SK-N-SH (cell line): ENCODE measurements at regions not wholly inside any gene's neighbourhood (a gene's known extent, or its start where the extent isn't known, plus 50 kb on each side); places are given as distances from the start of the nearest gene placed in this dataset.

Experiments
- CTCF ChIA-PET: fragments of 300-600, 350-600 bp; formaldehyde crosslinking; extraction: SDS; loops from one replicate; lab custom pipeline; 2021; lab: Yijun Ruan, JAX
- POLR2A ChIA-PET: fragments of 350-600 bp; sonication (Branson Sonifier 250); formaldehyde crosslinking; extraction: SDS; loops from one replicate; lab custom pipeline; 2020; ENCODE audit warnings: antibody characterized with exemption, inconsistent platforms; lab: Yijun Ruan, JAX
- DNase-seq: peaks from one replicate; pipeline ENCODE4 v3.0.0; 2012
- H2AFZ ChIP-seq: fragments of 200-600 bp; sonication (generic); 2 replicates; pipeline ENCODE4 v1.8.1; 2016; ENCODE audit warnings: antibody characterized with exemption, mild to moderate bottlenecking, low read depth
- H3F3A ChIP-seq: fragments of 200-600 bp; sonication (generic); replicated peaks from 2 replicates; pipeline ENCODE3; 2016; ENCODE audit warnings: antibody characterized with exemption, mild to moderate bottlenecking; ENCODE audit not compliant: insufficient read depth
- H3K27ac ChIP-seq, 2 experiments: fragments of 200-500 bp in 1 of 2; fragments of 200-600 bp in 1 of 2; sonication (Bioruptor generic) in 1 of 2; sonication (generic), shearing (Covaris generic) in 1 of 2; 2 replicates each; pipeline versions ENCODE4 v1.5.1 to v1.6.1; 2014 to 2016; ENCODE audit warnings: low read depth in 2 of 2, inconsistent platforms in 1 of 2, low read length in 1 of 2, mild to moderate bottlenecking in 1 of 2, mixed read lengths in 1 of 2
- H3K27me3 ChIP-seq: fragments of 200-600 bp; sonication (generic), shearing (Covaris generic); 2 replicates; pipeline ENCODE4 v1.6.1; 2016; ENCODE audit warnings: mixed run types; ENCODE audit not compliant: insufficient read depth
- H3K36me3 ChIP-seq, 2 experiments: fragments of 200-500 bp in 1 of 2; fragments of 200-600 bp in 1 of 2; sonication (Bioruptor generic) in 1 of 2; sonication (generic) in 1 of 2; replicated peaks in 1 of 2; 2 replicates each; pipeline versions ENCODE3 to v1.5.1; 2014 to 2016; ENCODE audit warnings: low read length in 1 of 2, mild to moderate bottlenecking in 1 of 2; ENCODE audit not compliant: insufficient read depth in 2 of 2, control insufficient read depth in 1 of 2
- H3K4me1 ChIP-seq, 2 experiments: fragments of 200-500 bp in 1 of 2; fragments of 200-600 bp in 1 of 2; sonication (Bioruptor generic) in 1 of 2; sonication (generic), shearing (Covaris generic) in 1 of 2; 2 replicates each; pipeline versions ENCODE4 v1.5.1 to v1.6.1; 2014 to 2016; ENCODE audit warnings: low read depth in 1 of 2, low read length in 1 of 2, mixed run types in 1 of 2; ENCODE audit not compliant: insufficient read depth in 2 of 2, control insufficient read depth in 1 of 2
- H3K4me2 ChIP-seq: fragments of 200-600 bp; sonication (generic), shearing (Covaris generic); 2 replicates; pipeline ENCODE4 v1.6.1; 2017; ENCODE audit warnings: mixed run types
- H3K4me3 ChIP-seq, 2 experiments: fragments of 200-500 bp in 1 of 2; fragments of 200-600 bp in 1 of 2; sonication (Bioruptor generic) in 1 of 2; sonication (generic), shearing (Covaris generic) in 1 of 2; 2 replicates each; pipeline versions ENCODE4 v1.5.1 to v1.8.1; 2014 to 2016; ENCODE audit warnings: low read depth in 2 of 2, inconsistent platforms in 1 of 2, low read length in 1 of 2, mild to moderate bottlenecking in 1 of 2, mixed read lengths in 1 of 2, moderate library complexity in 1 of 2
- H3K79me2 ChIP-seq: fragments of 200-600 bp; sonication (generic); 2 replicates; pipeline ENCODE4 v1.8.1; 2017; ENCODE audit warnings: mild to moderate bottlenecking; ENCODE audit not compliant: insufficient read depth
- H3K9ac ChIP-seq: fragments of 200-600 bp; sonication (generic); 2 replicates; pipeline ENCODE4 v1.6.1; 2017; ENCODE audit warnings: mixed run types
- H3K9me2 ChIP-seq: fragments of 200-600 bp; sonication (generic); 2 replicates; pipeline ENCODE4 v1.6.1; 2017; ENCODE audit warnings: mixed run types
- H3K9me3 ChIP-seq: fragments of 200-600 bp; sonication (generic); 2 replicates; pipeline ENCODE4 v1.6.1; 2017; ENCODE audit warnings: mixed run types, mild to moderate bottlenecking, moderate library complexity
- H4K20me1 ChIP-seq: fragments of 200-600 bp; sonication (generic); 2 replicates; pipeline ENCODE4 v1.6.1; 2017; ENCODE audit warnings: mild to moderate bottlenecking, mixed run types; ENCODE audit not compliant: insufficient read depth
- ELF1 ChIP-seq: IDR thresholded peaks from 2 replicates; pipeline ENCODE4 v1.4.0; 2012
- EP300 ChIP-seq, 2 experiments: IDR thresholded peaks; 2 replicates each; pipeline versions ENCODE4 v1.4.0 to v1.6.1; 2012; ENCODE audit warnings: borderline replicate concordance in 1 of 2, low read depth in 1 of 2, low read length in 1 of 2
- EZH2phosphoT487 ChIP-seq: fragments of 200-600 bp; sonication (generic); IDR thresholded peaks from 2 replicates; pipeline ENCODE4 v1.6.1; 2017; ENCODE audit warnings: low read depth, mixed run types, mild to moderate bottlenecking, antibody characterized with exemption, moderate library complexity, borderline replicate concordance
- FOXM1 ChIP-seq: IDR thresholded peaks from 2 replicates; pipeline ENCODE4 v1.4.0; 2012; ENCODE audit warnings: low read depth, mild to moderate bottlenecking
- GABPA ChIP-seq: IDR thresholded peaks from 2 replicates; pipeline ENCODE4 v1.4.0; 2012; ENCODE audit warnings: low read depth, mild to moderate bottlenecking
- GATA2 ChIP-seq: sonication (generic); formaldehyde crosslinking; IDR thresholded peaks from 2 replicates; pipeline ENCODE4 v1.5.0; 2020; ENCODE audit warnings: mild to moderate bottlenecking, missing genetic modification reagents
- MEF2A ChIP-seq: IDR thresholded peaks from 2 replicates; pipeline ENCODE4 v1.4.0; 2012; ENCODE audit warnings: low read depth, borderline replicate concordance
- RAD21 ChIP-seq: IDR thresholded peaks from 2 replicates; pipeline ENCODE4 v1.6.1; 2012; ENCODE audit warnings: mild to moderate bottlenecking, low read length
- RCOR1 ChIP-seq: fragments of 150-350 bp; IDR thresholded peaks from 2 replicates; pipeline ENCODE4 v1.6.1; 2017; ENCODE audit warnings: antibody characterized with exemption, low read length
- RFX5 ChIP-seq: IDR thresholded peaks from 2 replicates; pipeline ENCODE4 v1.6.1; 2012; ENCODE audit warnings: mild to moderate bottlenecking, improper control_type of control experiment, low read length
- SMC3 ChIP-seq: IDR thresholded peaks from 2 replicates; pipeline ENCODE4 v1.6.1; 2012; ENCODE audit warnings: low read depth, low read length, improper control_type of control experiment
- WGBS: methylation state at CpG from one replicate; pipeline ENCODE4 v1.1.6; 2017; ENCODE audit warnings: low lambda C conversion rate; 5-methylcytosine and 5-hydroxymethylcytosine counted together
- TF ChIP-seq, protein P1 (sequence below): IDR thresholded peaks from 2 replicates; pipeline ENCODE4 v1.4.0; 2012; ENCODE audit warnings: low read depth, borderline replicate concordance
- TF ChIP-seq, protein P2 (sequence below): IDR thresholded peaks from 2 replicates; pipeline ENCODE4 v1.6.1; 2012; ENCODE audit warnings: mild to moderate bottlenecking, low read depth, low read length, moderate library complexity
- TF ChIP-seq, protein P3 (sequence below): IDR thresholded peaks from 2 replicates; pipeline ENCODE4; 2012

DNA sequence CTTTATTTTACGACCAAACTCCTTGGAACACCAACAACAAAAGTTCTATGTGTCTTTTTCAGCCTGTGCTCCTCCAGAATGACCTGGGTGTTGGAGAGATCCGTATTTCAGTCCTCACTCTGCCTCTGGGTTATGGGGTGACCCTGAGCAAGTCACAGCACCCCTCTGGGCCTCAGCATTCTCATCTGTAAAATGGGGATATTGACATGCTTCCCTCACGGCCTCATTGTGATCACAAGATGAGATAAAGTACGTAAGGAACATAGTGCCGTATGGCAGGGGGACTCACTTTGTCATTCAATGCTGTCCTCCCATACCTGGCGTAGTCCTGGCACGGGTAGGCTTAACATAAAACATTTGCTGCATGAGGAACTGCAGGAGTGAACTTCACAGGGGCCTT is 123.0 kb upstream of the HAND1 start:
- Histone ChIP-seq H3K9me2 (no peaks in the 10 kb centered on the region), H3K27me3 (no peaks in the 10 kb centered on the region), H3K4me2 (no peak overlapping the region), H3K27ac (no peak overlapping the region), H3K79me2 (no peaks in the 10 kb centered on the region), H3K36me3 (no peaks in the 10 kb centered on the region), H3F3A (no peaks in the 10 kb centered on the region), H3K4me1 (peaks cover 5 to 21% of the 10 kb centered on the region in 2 experiments; a peak in 2 of 4 replicates), H3K9ac (no peak overlapping the region), H2AFZ (no peak overlapping the region), H3K9me3 (no peaks in the 10 kb centered on the region), H4K20me1 (no peaks in the 10 kb centered on the region), H3K4me3 (no peak overlapping the region)
- CTCF ChIA-PET = interaction anchor here (3.6 kb wide), 1 partner anchor 81 kb away, joined by 24 read pairs; no protein-coding TSS in a partner anchor
- DNase-seq = no peak
- TF ChIP-seq SMC3 = no peak
- TF ChIP-seq, protein P1, sequence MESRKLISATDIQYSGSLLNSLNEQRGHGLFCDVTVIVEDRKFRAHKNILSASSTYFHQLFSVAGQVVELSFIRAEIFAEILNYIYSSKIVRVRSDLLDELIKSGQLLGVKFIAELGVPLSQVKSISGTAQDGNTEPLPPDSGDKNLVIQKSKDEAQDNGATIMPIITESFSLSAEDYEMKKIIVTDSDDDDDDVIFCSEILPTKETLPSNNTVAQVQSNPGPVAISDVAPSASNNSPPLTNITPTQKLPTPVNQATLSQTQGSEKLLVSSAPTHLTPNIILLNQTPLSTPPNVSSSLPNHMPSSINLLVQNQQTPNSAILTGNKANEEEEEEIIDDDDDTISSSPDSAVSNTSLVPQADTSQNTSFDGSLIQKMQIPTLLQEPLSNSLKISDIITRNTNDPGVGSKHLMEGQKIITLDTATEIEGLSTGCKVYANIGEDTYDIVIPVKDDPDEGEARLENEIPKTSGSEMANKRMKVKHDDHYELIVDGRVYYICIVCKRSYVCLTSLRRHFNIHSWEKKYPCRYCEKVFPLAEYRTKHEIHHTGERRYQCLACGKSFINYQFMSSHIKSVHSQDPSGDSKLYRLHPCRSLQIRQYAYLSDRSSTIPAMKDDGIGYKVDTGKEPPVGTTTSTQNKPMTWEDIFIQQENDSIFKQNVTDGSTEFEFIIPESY = no peak
- TF ChIP-seq GATA2 (CRISPR knock-in tag) = no peak
- TF ChIP-seq FOXM1 = no peak
- TF ChIP-seq GABPA = no peak
- no peak for TF ChIP-seq RFX5
- TF ChIP-seq EZH2phosphoT487 = no peak
- TF ChIP-seq, protein P2, sequence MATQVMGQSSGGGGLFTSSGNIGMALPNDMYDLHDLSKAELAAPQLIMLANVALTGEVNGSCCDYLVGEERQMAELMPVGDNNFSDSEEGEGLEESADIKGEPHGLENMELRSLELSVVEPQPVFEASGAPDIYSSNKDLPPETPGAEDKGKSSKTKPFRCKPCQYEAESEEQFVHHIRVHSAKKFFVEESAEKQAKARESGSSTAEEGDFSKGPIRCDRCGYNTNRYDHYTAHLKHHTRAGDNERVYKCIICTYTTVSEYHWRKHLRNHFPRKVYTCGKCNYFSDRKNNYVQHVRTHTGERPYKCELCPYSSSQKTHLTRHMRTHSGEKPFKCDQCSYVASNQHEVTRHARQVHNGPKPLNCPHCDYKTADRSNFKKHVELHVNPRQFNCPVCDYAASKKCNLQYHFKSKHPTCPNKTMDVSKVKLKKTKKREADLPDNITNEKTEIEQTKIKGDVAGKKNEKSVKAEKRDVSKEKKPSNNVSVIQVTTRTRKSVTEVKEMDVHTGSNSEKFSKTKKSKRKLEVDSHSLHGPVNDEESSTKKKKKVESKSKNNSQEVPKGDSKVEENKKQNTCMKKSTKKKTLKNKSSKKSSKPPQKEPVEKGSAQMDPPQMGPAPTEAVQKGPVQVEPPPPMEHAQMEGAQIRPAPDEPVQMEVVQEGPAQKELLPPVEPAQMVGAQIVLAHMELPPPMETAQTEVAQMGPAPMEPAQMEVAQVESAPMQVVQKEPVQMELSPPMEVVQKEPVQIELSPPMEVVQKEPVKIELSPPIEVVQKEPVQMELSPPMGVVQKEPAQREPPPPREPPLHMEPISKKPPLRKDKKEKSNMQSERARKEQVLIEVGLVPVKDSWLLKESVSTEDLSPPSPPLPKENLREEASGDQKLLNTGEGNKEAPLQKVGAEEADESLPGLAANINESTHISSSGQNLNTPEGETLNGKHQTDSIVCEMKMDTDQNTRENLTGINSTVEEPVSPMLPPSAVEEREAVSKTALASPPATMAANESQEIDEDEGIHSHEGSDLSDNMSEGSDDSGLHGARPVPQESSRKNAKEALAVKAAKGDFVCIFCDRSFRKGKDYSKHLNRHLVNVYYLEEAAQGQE = no peak
- no peak for TF ChIP-seq EP300 (IDR thresholded peaks at IDR 0.05; ENCODE audit: borderline replicate concordance in 1 of 2, low read depth in 1 of 2, low read length in 1 of 2)
- TF ChIP-seq, protein P3, sequence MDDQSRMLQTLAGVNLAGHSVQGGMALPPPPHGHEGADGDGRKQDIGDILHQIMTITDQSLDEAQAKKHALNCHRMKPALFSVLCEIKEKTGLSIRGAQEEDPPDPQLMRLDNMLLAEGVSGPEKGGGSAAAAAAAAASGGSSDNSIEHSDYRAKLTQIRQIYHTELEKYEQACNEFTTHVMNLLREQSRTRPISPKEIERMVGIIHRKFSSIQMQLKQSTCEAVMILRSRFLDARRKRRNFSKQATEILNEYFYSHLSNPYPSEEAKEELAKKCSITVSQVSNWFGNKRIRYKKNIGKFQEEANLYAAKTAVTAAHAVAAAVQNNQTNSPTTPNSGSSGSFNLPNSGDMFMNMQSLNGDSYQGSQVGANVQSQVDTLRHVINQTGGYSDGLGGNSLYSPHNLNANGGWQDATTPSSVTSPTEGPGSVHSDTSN = no peak
- TF ChIP-seq RAD21 = no peak
- no peak for TF ChIP-seq RCOR1
- no peak for TF ChIP-seq ELF1
- TF ChIP-seq MEF2A = no peak
- 55% methylated on average over 7 of the region's 7 CpGs for WGBS
- POLR2A ChIA-PET = no interaction called here
